ENCODE measurements at regions not wholly inside any gene's neighbourhood (a gene's known extent, or its start where the extent isn't known, plus 50 kb on each side); places are given as distances from the start of the nearest gene placed in this dataset.

DNA sequence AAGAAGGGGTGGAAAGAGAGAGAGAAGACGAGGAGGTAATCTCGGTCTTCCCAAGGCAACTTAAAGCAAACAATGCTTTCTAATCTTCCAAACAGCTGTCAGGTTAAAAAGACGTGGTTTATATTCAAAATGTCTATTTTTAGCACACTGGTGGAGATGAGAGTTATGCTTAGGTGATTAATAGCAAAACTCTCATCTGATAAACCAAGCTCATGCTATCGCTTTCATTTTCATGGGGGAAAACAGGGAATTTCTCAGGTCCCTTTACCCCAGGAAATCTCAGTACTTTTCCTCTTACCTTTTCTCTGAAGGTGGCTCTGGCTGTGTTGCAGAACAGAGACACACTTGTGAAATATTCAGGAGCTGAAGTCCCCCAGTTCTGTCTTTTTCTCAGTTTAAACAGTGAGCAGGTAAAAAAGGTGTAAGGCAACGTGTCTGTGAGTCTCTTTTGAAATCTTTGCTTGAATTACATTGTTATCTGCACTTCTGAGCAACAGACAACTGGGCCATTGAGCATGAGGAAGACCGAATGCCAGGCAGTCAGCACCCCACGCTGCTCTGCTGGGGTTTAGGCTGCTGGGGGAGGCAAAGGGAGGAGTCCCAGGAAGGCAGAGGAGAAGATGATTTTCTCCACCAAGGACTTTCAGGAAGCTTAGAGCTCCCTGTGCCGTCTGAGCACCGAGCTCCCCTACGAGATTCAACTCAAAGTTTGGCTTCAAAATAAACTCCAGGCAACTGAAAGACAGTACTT, 759.3 kb downstream of the BCL11B start:
- Mint-ChIP-seq H3K4me1 (no peaks in the 10 kb centered on the region), H3K9me3 (peaks cover 4% of the 10 kb centered on the region), H3K36me3 (ENCODE audit: low read depth) (no peaks in the 10 kb centered on the region), H3K27me3 (ENCODE audit: low read depth, poor library complexity) (peaks cover 42% of the 10 kb centered on the region), H3K4me3 (no peak overlapping the region), H3K27ac (no peak overlapping the region)
- DNase-seq: no peak
- TF ChIP-seq, protein P1, sequence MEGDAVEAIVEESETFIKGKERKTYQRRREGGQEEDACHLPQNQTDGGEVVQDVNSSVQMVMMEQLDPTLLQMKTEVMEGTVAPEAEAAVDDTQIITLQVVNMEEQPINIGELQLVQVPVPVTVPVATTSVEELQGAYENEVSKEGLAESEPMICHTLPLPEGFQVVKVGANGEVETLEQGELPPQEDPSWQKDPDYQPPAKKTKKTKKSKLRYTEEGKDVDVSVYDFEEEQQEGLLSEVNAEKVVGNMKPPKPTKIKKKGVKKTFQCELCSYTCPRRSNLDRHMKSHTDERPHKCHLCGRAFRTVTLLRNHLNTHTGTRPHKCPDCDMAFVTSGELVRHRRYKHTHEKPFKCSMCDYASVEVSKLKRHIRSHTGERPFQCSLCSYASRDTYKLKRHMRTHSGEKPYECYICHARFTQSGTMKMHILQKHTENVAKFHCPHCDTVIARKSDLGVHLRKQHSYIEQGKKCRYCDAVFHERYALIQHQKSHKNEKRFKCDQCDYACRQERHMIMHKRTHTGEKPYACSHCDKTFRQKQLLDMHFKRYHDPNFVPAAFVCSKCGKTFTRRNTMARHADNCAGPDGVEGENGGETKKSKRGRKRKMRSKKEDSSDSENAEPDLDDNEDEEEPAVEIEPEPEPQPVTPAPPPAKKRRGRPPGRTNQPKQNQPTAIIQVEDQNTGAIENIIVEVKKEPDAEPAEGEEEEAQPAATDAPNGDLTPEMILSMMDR (IDR thresholded peaks at IDR 0.05): no peak

DNA sequence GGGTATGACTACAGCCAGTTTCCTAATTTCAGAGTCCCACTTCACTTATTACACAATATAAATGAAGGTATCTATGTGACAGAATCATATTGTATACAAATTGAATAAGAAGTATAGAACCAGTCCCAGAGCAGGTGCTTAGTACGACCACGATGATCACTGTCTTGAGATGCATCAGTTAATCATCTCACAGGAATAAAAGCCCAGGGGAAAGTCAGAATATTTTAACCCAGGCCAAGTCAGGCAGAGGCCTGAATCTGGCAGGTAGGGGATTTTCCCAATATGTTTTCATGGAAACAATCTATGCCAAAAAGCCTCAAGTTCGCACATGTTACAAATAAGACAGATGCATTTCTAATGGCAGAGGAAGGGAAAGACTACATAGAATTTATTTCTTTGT, 758.4 kb downstream of the BCL11B start:
- TF ChIP-seq, protein P1 (IDR thresholded peaks at IDR 0.05): no peak
- DNase-seq: no peak
- Mint-ChIP-seq H3K36me3 (ENCODE audit: low read depth) (no peaks in the 10 kb centered on the region), H3K9me3 (peaks cover 4% of the 10 kb centered on the region), H3K4me3 (no peak overlapping the region), H3K4me1 (no peaks in the 10 kb centered on the region), H3K27ac (no peak overlapping the region), H3K27me3 (ENCODE audit: low read depth, poor library complexity) (peaks cover 43% of the 10 kb centered on the region)

DNA sequence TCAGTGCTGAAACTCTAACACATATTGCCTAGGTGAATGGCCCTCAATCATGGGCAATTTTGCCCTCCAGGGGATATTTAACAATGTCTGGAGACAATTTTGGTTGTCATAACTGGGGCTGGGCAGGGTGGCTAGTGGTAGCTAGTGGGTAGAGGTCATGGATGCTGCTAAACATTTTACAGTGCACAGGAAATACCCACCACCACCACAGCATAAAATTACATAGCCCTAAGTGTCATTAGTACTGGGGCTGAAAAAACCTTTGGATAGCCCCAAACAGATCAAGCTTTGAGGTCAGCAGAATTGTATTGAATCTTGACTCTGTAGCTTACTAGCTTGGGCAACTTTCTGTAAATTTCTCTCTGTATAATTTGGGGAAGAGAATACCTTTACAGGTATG, 758.0 kb downstream of the BCL11B start:
- H3K9me3 Mint-ChIP-seq: peaks cover 4% of the 10 kb centered on the region
- TF ChIP-seq, protein P1 (IDR thresholded peaks at IDR 0.05): no peak
- no peak overlapping the region for H3K27ac Mint-ChIP-seq
- no peak for DNase-seq
- no peak overlapping the region for H3K4me3 Mint-ChIP-seq
- no peaks in the 10 kb centered on the region for H3K4me1 Mint-ChIP-seq
- no peaks in the 10 kb centered on the region for H3K36me3 Mint-ChIP-seq (ENCODE audit: low read depth)
- H3K27me3 Mint-ChIP-seq (ENCODE audit: low read depth, poor library complexity): peaks cover 43% of the 10 kb centered on the region

DNA sequence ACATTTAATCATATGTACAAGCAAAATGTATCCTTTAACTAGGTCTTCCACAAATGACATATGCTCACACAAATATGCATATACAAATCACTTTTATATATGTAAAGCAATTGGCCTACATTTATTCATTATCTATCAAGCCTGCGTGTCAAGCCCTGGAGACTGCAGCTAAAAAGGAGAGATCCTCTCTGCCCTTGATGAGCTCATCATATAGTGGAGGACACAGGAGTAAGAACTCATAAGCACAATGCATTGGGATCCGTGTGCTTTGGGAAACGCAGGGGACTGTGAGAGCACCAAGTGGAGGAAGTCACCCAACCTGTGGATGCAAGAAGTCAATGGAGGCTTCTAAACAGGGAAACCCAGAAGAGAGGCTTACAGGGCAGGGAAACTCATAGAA, 735.7 kb downstream of the BCL11B start:
- H3K36me3 Mint-ChIP-seq (ENCODE audit: low read depth): no peaks in the 10 kb centered on the region
- H3K4me1 Mint-ChIP-seq: no peaks in the 10 kb centered on the region
- H3K9me3 Mint-ChIP-seq: peaks cover 14% of the 10 kb centered on the region
- H3K27me3 Mint-ChIP-seq (ENCODE audit: low read depth, poor library complexity): peaks cover 16% of the 10 kb centered on the region
- no peak overlapping the region for H3K4me3 Mint-ChIP-seq
- no peak overlapping the region for H3K27ac Mint-ChIP-seq
- TF ChIP-seq, protein P1 (IDR thresholded peaks at IDR 0.05): no peak
- DNase-seq: no peak

DNA sequence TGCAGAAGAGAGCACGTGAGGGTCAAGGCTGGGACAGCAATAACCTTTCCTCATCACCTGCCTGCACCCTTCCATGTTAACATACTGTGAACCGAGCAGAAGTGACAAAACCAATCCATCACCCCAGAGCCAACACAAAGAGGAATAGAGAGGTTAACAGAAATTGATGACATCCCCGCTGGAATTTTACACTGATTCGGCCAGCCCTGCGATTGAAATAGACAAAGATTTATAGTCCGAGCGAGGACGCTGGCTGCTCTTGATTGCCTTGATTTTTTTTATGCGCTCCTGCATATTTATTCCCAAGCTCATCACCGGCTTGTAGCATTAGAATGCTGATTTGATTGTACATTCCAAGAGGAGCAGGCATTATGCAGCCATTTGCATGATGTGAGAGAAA, 729.7 kb downstream of the BCL11B start:
- Mint-ChIP-seq H3K27me3 (ENCODE audit: low read depth, poor library complexity) (peaks cover 16% of the 10 kb centered on the region), H3K36me3 (ENCODE audit: low read depth) (no peaks in the 10 kb centered on the region), H3K4me3 (no peak overlapping the region), H3K9me3 (peaks cover 5% of the 10 kb centered on the region), H3K27ac (no peak overlapping the region), H3K4me1 (peaks cover 5% of the 10 kb centered on the region)
- TF ChIP-seq, protein P1 (IDR thresholded peaks at IDR 0.05): no peak
- DNase-seq: no peak

DNA sequence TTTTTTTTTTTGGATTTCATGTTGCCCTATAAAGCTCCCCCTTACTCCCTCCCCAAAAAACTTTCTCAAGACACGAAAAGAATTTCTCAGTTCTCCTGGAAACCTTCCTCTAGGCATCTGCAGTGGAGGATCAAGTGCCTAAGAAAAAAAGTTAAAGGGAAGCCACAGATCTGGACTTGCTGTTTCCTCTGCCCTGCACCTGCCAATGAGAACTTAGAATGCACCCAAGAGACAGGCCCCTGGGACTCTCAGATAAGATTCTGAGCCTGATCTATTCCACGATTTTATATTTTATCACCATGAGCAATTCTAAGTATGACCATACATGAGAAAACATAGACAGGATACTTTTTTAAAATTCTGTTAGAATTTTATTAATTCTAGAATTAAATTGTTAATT, 728.9 kb downstream of the BCL11B start:
- TF ChIP-seq, protein P1 (IDR thresholded peaks at IDR 0.05): no peak
- Mint-ChIP-seq H3K4me1 (peaks cover 5% of the 10 kb centered on the region), H3K36me3 (ENCODE audit: low read depth) (no peaks in the 10 kb centered on the region), H3K4me3 (no peak overlapping the region), H3K27ac (no peak overlapping the region), H3K9me3 (peaks cover 5% of the 10 kb centered on the region), H3K27me3 (ENCODE audit: low read depth, poor library complexity) (peaks cover 16% of the 10 kb centered on the region)
- DNase-seq: no peak

All from nephron progenitor cell (in vitro differentiated cells).